MM.1S (cell line): ENCODE measurements at regions not wholly inside any gene's neighbourhood (a gene's known extent, or its start where the extent isn't known, plus 50 kb on each side); places are given as distances from the start of the nearest gene placed in this dataset.

Source experiments
- CTCF ChIP-seq: fragments of 300-600 bp; sonication (generic); IDR thresholded peaks from 2 replicates; pipeline ENCODE4 v1.5.1; 2016; ENCODE audit warnings: antibody characterized with exemption, low read length, mixed read lengths
- EZH2phosphoT487 ChIP-seq: fragments of 300-600 bp; sonication (generic); IDR thresholded peaks from 2 replicates; pipeline ENCODE4 v1.6.1; 2018; ENCODE audit warnings: antibody characterized with exemption, low read length

- TF ChIP-seq CTCF (no peak), EZH2phosphoT487 (no peak)
Measured at GRCh38 chr14:62280366-62280765, 518.1 kb downstream of the SNAPC1 start.
